Neutrophil (primary cell): ENCODE measurements at regions not wholly inside any gene's neighbourhood (a gene's known extent, or its start where the extent isn't known, plus 50 kb on each side); places are given as distances from the start of the nearest gene placed in this dataset.

Experiments
- H3K27ac ChIP-seq: fragments of 200-600 bp; sonication (generic); 2 replicates; pipeline ENCODE4 v1.5.1; 2016; ENCODE audit warnings: mild to moderate bottlenecking, moderate library complexity
- H3K27me3 ChIP-seq: fragments of 200-600 bp; sonication (generic); 2 replicates; pipeline ENCODE4 v1.6.0; 2016; ENCODE audit warnings: mild to moderate bottlenecking
- H3K36me3 ChIP-seq: fragments of 200-600 bp; sonication (generic); 2 replicates; pipeline ENCODE4 v1.5.1; 2017
- H3K4me1 ChIP-seq, 2 experiments: fragments of 200-600 bp in 1 of 2; sonication (generic) in 1 of 2; 1 replicate in 1 of 2; 2 replicates in 1 of 2; pipeline versions ENCODE4 v1.5.1 to v1.6.1; 2013 to 2016; ENCODE audit warnings: low read depth in 1 of 2, low read length in 1 of 2, mild to moderate bottlenecking in 1 of 2, moderate library complexity in 1 of 2; ENCODE audit not compliant: control insufficient read depth in 1 of 2, insufficient read depth in 1 of 2
- H3K4me3 ChIP-seq, 2 experiments: fragments of 200-600 bp in 1 of 2; sonication (generic) in 1 of 2; 1 replicate in 1 of 2; 2 replicates in 1 of 2; pipeline ENCODE4 v1.5.1; 2013 to 2016; ENCODE audit warnings: low read depth in 1 of 2, low read length in 1 of 2, mild to moderate bottlenecking in 1 of 2, moderate library complexity in 1 of 2
- H3K9me3 ChIP-seq: fragments of 200-600 bp; sonication (generic); 2 replicates; pipeline ENCODE4 v1.5.1; 2016
- CTCF ChIP-seq: fragments of 200-600 bp; sonication (generic); IDR thresholded peaks from 2 replicates; pipeline ENCODE4 v1.5.1; 2016; ENCODE audit warnings: antibody characterized with exemption

GRCh38 chr6:8637896-8638597, 202.7 kb upstream of the SLC35B3 start:
- Histone ChIP-seq H3K4me3 (no peak overlapping the region), H3K9me3 (no peaks in the 10 kb centered on the region), H3K36me3 (no peaks in the 10 kb centered on the region), H3K27me3 (no peaks in the 10 kb centered on the region), H3K4me1 (no peaks in the 10 kb centered on the region), H3K27ac (no peak overlapping the region)
- TF ChIP-seq CTCF: no peak

- Histone ChIP-seq H3K36me3 (no peaks in the 10 kb centered on the region), H3K4me1 (no peaks in the 10 kb centered on the region), H3K27ac (no peak overlapping the region), H3K9me3 (no peaks in the 10 kb centered on the region), H3K27me3 (no peaks in the 10 kb centered on the region), H3K4me3 (no peak overlapping the region)
- no peak for TF ChIP-seq CTCF
Observed at GRCh38 chr6:8633762-8634161, 198.4 kb upstream of the SLC35B3 start.

DNA sequence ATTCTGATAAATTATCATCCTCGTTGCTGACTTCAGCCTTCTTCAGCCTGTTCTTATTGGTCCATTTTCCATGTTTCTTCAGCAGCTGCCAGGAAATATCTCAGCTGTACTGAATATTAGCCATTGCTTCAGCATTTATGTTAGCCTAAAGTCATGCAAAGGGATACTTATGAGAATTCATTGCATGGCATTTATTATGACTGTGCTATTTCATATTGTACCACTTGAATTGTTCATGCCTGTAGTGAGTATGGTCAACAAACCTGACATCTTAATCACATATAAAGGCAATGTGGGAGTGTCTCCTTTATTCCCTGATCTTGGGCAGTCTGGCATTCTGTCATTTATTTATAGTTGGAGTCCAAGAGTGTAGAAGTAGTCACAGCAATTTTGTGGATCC, 193.4 kb upstream of the SLC35B3 start:
- H3K4me3 ChIP-seq: no peak overlapping the region
- H3K36me3 ChIP-seq: no peaks in the 10 kb centered on the region
- no peak for TF ChIP-seq CTCF
- no peaks in the 10 kb centered on the region for H3K27me3 ChIP-seq
- no peak overlapping the region for H3K27ac ChIP-seq
- H3K4me1 ChIP-seq: no peaks in the 10 kb centered on the region
- H3K9me3 ChIP-seq: no peaks in the 10 kb centered on the region

DNA sequence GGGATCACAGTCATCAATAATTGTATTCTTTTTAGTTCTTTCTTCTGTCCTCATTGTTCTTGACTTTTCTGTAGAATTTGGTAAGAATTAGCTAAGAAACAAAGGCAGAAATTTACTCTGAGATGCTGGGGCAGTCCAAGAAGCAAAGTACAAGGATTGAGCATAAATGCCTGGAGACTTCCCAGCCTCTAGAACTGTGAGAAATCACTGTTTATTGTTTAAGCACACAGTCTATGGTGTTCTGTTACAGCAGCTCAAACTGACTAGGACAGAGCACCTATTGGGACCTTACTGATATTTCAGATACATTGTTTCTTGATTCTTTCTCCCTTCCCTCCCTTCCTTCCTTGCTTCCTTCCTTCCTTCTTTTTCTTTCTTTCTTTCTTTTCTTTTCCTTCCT, 192.7 kb upstream of the SLC35B3 start:
- Histone ChIP-seq H3K4me1 (no peaks in the 10 kb centered on the region), H3K9me3 (no peaks in the 10 kb centered on the region), H3K27ac (no peak overlapping the region), H3K27me3 (no peaks in the 10 kb centered on the region), H3K4me3 (no peak overlapping the region), H3K36me3 (no peaks in the 10 kb centered on the region)
- no peak for TF ChIP-seq CTCF

DNA sequence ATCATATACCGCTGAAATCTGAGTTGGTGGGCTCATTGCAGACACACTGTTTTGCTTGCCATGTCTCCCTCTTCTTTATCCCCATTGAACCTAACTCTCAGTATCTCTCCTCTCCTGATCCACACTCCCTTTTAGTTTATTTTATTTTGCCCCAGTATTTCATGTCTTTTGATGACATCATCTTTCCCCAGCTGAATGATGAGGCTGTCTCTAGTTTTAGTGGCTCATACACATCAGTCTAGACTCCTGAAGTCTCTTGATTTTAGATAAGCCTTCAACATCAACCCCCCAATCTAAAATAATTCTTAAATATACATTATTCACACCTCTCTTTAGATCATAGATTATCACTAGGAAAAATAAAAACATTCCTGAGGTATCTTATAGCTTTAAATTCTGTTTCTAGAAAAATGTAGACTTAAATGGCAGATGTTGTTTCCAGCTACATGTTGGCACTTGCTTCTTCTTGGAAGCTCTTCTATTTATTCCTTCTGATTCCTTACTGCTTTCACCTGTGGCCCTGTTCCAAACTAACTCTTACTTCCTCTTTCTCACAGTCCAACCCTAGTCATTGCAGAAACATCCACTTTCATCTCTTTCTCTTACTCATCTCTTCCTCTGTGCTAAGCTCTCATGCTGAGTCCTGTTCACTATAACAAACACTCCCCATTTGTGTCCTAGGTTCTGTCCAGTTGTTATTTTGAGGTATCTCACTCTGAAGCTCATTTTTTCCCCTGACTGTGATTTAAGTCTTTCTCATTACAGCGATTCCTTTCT, 191.9 kb upstream of the SLC35B3 start:
- Histone ChIP-seq H3K4me3 (no peak overlapping the region), H3K4me1 (no peaks in the 10 kb centered on the region), H3K27me3 (no peaks in the 10 kb centered on the region), H3K36me3 (no peaks in the 10 kb centered on the region), H3K9me3 (no peaks in the 10 kb centered on the region), H3K27ac (no peak overlapping the region)
- TF ChIP-seq CTCF: no peak
